ENCODE measurements at regions not wholly inside any gene's neighbourhood (a gene's known extent, or its start where the extent isn't known, plus 50 kb on each side); places are given as distances from the start of the nearest gene placed in this dataset.
A peak's percentile ranks its signal among the peaks of the same experiment; 100 is the strongest.
"Not testable (repeated sequence)": the region's sequence is repeated elsewhere in the genome, so short reads cannot be mapped to it uniquely, and the experiment has no call there.

DNA sequence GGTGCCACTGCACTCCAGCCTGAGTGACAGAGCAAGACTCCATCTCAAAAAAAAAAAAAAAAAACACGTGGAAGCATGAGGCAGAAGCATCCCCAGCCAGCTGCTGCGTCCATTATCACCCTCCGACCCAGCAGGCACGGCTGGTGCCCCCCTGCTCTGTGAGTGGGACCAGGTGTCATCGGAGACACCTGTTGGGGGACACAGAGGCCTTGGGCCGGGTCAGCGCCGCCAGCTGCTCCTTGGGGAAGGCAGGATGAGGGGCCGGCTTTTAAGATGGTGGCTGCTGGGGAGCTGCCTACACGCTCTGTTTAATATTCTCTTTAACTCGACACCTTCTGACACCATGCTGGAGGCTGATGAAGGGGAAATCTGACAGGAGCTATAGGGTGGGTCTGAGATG lies 80.2 kb upstream of the RUFY1 start:
- DNase-seq (no peak), ATAC-seq (replicated peaks) (no peak)
- H3K4me3 Mint-ChIP-seq: no peak overlapping the region
- peaks cover 1 to 3% of the 10 kb centered on the region in 2 donors for H3K27me3 Mint-ChIP-seq
- H3K4me1 Mint-ChIP-seq: no peaks in the 10 kb centered on the region
- H3K27ac Mint-ChIP-seq: no peak overlapping the region
- peaks cover 4 to 5% of the 10 kb centered on the region in 2 donors for H3K9me3 Mint-ChIP-seq
- peaks cover 0 to 8% of the 10 kb centered on the region in 2 donors for H3K36me3 Mint-ChIP-seq

DNA sequence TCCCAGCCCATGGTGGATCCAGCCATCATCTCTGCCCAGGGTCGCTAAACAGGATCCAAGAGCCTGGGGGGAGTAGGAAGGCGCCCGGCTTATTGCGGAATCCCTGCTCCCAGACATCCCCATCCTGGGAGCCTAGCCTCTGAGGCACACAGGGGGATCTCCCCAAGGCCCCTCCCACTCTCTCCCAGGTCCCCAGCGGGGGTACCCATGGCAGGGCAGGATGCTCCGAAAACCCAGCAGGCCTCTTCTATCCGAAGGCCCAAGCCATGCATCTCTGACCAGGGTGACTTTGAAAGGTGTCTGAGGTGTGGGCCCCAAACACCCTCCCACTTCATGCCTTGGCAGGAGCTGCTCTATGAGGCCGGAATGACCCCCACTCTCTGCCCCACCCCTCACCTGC lies 81.7 kb upstream of the RUFY1 start:
- H3K4me3 Mint-ChIP-seq: no peak overlapping the region
- H3K9me3 Mint-ChIP-seq: peaks cover 4 to 11% of the 10 kb centered on the region in 2 donors
- H3K4me1 Mint-ChIP-seq: no peaks in the 10 kb centered on the region
- peaks cover 0 to 8% of the 10 kb centered on the region in 2 donors for H3K36me3 Mint-ChIP-seq
- ATAC-seq (replicated peaks): no peak
- no peaks in the 10 kb centered on the region for H3K27me3 Mint-ChIP-seq
- DNase-seq: no peak
- H3K27ac Mint-ChIP-seq: no peak overlapping the region

DNA sequence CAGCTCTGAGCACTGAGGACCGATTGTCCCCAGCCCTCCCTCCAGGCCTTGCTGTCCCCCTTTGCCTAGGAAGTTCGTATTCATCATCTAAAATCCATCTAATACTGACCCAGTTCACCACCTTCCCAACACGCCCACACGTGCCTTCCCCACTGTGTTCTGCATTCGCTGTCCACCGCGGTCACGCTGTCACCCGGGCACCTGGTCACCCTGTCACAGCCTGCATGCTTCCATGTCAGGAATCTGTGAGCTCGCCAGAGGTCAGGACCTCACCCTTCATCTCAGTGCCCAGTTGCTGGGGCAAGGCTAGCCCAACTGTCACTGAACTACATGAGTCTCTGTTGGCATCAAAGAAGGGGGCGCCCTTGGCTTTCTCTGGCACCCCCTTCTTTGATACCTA lies 82.9 kb upstream of the RUFY1 start:
- no peaks in the 10 kb centered on the region for H3K4me1 Mint-ChIP-seq
- no peak overlapping the region for H3K4me3 Mint-ChIP-seq
- peaks cover 0 to 8% of the 10 kb centered on the region in 2 donors for H3K36me3 Mint-ChIP-seq
- ATAC-seq (replicated peaks) (no peak), DNase-seq (no peak)
- no peaks in the 10 kb centered on the region for H3K27me3 Mint-ChIP-seq
- no peak overlapping the region for H3K27ac Mint-ChIP-seq
- H3K9me3 Mint-ChIP-seq: peaks cover 4 to 11% of the 10 kb centered on the region in 2 donors

DNA sequence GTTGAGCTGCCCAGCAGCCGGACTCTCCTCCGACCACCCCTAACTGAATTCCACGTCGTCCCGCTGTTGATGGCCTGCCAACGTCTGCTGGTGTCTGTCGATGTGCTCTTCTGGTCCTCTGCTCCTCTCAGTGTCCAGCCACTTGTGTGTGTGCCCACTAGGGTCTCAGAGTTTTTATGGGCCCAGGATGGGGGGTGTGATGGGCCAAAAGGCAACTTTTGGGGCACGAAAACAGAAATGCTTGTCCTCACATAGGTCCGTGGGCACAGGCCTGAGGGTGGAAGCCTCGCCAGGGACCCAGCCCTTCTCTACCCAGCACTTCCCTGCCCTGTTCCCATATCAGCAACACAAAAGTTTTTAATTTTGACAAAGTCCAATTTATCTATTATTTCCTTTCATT lies 85.7 kb upstream of the RUFY1 start:
- no peak overlapping the region for H3K27ac Mint-ChIP-seq
- H3K9me3 Mint-ChIP-seq: peaks cover 4 to 11% of the 10 kb centered on the region in 2 donors
- DNase-seq (no peak), ATAC-seq (replicated peaks) (no peak)
- H3K27me3 Mint-ChIP-seq: peaks cover 3 to 4% of the 10 kb centered on the region in 2 donors
- no peak overlapping the region for H3K4me3 Mint-ChIP-seq
- H3K36me3 Mint-ChIP-seq: peaks cover 0 to 8% of the 10 kb centered on the region in 2 donors
- no peaks in the 10 kb centered on the region for H3K4me1 Mint-ChIP-seq

DNA sequence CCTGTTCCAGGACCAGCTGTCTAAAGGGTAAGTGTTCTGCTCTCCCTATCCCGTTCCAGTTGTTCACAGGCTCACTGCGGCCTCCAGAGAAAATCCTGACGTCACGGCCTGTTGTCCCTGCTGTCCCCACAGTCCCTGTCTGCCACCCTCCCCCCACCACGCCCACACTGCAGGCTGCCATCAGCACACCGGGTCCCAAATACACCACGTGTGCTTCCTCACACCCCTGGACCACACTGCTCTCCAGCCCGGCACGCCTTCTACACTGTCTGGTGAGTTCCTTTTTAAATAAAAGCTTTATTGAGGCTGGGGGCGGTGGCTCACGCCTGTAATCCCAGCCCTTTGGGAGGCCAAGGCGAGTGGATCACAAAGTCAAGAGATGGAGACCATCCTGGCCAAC lies 88.3 kb upstream of the RUFY1 start:
- ATAC-seq (replicated peaks) (no peak), DNase-seq (no peak)
- no peak overlapping the region for H3K4me3 Mint-ChIP-seq
- peak overlapping the region; percentile 37 for H3K27ac Mint-ChIP-seq
- no peaks in the 10 kb centered on the region for H3K4me1 Mint-ChIP-seq
- H3K27me3 Mint-ChIP-seq: peaks cover 9 to 13% of the 10 kb centered on the region in 2 donors
- H3K9me3 Mint-ChIP-seq: peaks cover 7 to 13% of the 10 kb centered on the region in 2 donors
- peaks cover 0 to 4% of the 10 kb centered on the region in 2 donors for H3K36me3 Mint-ChIP-seq

DNA sequence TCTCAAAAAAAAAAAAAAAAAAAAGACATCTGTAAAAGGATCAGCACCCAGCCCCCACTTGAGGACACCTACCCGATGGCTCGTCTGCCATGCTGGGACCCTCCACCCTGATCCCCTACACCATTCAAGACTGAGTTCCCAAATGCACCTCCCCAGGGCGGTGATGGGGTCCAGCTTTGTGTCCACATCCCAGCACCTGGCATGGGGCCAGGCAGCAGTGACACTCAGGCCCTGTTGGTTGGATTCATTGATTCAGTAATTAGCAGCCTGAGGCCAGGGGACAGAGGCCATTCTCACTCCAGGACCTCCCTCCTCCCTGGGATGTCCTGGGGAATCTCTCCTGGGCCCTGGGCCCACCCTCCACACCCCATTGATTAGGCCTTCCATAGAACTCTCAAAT lies 88.8 kb upstream of the RUFY1 start:
- Mint-ChIP-seq H3K4me3 (no peak overlapping the region), H3K27ac (no peak overlapping the region), H3K27me3 (peaks cover 9 to 13% of the 10 kb centered on the region in 2 donors), H3K4me1 (no peaks in the 10 kb centered on the region), H3K9me3 (peaks cover 7 to 13% of the 10 kb centered on the region in 2 donors), H3K36me3 (peaks cover 0 to 4% of the 10 kb centered on the region in 2 donors)
- no peak for ATAC-seq (replicated peaks)
- DNase-seq: no peak

DNA sequence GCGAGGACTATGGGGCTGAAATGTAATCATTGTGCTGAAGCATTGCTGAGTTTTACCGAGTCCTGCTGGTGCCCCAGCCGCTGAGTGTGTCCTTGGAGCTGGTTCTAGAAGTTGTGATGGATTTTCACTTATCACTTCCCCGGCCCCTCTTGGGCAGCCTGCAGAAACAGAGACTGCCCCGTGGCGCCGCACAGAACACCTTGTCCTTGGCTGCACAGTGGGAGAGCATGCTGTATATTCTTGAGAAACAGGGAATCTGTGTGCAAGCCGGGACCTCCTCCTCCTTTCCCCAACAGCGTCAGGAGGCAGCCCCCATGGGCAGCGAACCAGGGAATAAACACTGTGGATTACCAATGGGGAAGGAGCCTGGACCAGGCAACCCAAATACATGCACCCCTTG lies 90.6 kb upstream of the RUFY1 start:
- DNase-seq: no peak
- H3K4me1 Mint-ChIP-seq: no peaks in the 10 kb centered on the region
- no peaks in the 10 kb centered on the region for H3K36me3 Mint-ChIP-seq
- no peak for ATAC-seq (replicated peaks)
- peaks cover 4 to 11% of the 10 kb centered on the region in 2 donors for H3K9me3 Mint-ChIP-seq
- peaks cover 10 to 13% of the 10 kb centered on the region in 2 donors for H3K27me3 Mint-ChIP-seq
- H3K4me3 Mint-ChIP-seq: no peak overlapping the region
- H3K27ac Mint-ChIP-seq: no peak overlapping the region

DNA sequence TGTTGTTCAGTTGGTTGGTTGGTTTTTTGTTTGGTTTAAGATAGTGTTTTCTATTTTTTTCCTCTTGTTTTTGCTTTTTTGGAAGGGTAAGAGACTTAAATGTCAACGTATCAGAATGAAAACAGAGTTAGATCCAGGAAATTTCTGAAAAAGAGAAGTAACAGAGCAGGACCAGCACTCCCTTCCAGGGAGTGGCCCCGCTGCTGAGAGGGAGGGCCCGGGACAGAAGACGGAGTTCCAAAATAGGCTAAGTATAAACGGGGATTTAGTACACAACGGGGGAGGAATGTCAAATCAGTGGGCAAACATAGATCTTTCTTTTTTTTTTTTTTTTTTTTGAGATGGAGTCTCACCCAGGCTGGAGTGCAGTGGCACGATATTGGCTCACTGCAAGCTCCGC lies 92.7 kb upstream of the RUFY1 start:
- Mint-ChIP-seq H3K27ac (no peak overlapping the region), H3K27me3 (peaks cover 22 to 28% of the 10 kb centered on the region in 2 donors), H3K4me3 (no peak overlapping the region), H3K9me3 (peaks cover 8% of the 10 kb centered on the region in 2 donors), H3K36me3 (no peaks in the 10 kb centered on the region), H3K4me1 (no peaks in the 10 kb centered on the region)
- no peak for ATAC-seq (replicated peaks)
- DNase-seq: no peak

DNA sequence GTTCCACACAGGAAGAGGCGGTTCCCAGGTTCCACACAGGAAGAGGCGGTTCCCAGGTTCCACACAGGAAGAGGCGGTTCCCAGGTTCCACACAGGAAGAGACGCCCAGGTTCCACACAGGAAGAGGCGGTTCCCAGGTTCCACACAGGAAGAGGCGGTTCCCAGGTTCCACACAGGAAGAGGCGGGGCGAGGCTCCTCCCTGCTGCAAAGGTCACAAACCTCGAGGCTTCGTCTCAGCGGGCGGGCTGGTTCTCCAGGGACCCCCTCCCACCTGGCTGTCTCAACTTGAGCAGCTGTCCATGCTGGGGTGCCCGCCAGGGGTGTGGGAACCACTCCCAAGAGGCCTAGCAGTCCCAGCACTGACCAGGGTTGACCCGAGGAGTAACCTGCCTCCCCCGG lies 94.3 kb upstream of the RUFY1 start:
- not testable (repeated sequence) for H3K36me3 Mint-ChIP-seq; DNase-seq; H3K27ac Mint-ChIP-seq; H3K9me3 Mint-ChIP-seq; ATAC-seq (replicated peaks); H3K4me1 Mint-ChIP-seq; H3K4me3 Mint-ChIP-seq
- peaks cover 27 to 33% of the 10 kb centered on the region in 2 donors for H3K27me3 Mint-ChIP-seq

DNA sequence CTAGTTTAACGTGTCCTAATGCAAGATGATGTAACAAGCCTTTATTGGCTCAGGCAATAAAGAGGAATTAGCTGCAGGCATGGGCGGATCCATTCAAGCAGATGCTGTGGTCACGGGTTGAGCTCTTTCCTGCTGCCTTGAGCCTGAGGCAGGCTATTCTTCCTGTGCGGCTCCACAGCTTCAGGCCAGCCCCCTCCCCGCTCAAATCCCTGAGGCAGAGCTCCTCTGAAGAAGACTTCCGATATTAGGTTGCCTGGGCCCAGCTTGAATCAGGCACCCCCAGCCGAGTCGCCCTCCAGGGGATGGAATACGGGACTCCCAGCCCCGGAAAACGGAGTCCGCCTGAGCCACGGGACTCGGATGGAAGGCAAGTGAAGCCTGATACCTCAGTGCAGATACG lies 95.0 kb upstream of the RUFY1 start:
- Mint-ChIP-seq H3K4me1 (no peaks in the 10 kb centered on the region), H3K4me3 (no peak overlapping the region), H3K9me3 (peaks cover 8 to 17% of the 10 kb centered on the region in 2 donors), H3K27me3 (peaks cover 27 to 33% of the 10 kb centered on the region in 2 donors), H3K27ac (no peak overlapping the region), H3K36me3 (peaks cover 0 to 3% of the 10 kb centered on the region in 2 donors)
- ATAC-seq (replicated peaks) (no peak), DNase-seq (no peak)

DNA sequence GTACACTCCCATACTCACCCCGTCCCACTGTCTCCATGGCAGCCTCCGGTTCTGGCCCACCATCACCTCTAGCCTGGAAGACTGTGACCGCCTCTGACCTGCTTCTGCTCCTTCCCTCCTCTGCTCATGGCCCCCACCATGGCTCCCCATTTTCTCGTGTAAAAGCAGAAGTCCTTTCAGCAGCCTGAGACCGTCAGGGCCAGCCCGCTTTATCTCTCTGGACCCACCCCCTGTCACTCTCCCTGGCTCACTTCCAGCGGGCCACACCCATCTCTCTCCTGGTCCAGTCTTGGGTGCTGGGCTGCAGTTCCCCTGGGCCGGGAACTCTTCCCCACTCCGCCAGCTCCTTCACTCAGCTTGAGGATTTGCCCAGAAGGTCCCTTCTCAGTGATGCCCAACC lies 96.0 kb upstream of the RUFY1 start:
- H3K4me3 Mint-ChIP-seq: no peak overlapping the region
- DNase-seq (no peak), ATAC-seq (replicated peaks) (no peak)
- H3K9me3 Mint-ChIP-seq: peaks cover 8 to 19% of the 10 kb centered on the region in 2 donors
- H3K4me1 Mint-ChIP-seq: no peaks in the 10 kb centered on the region
- H3K36me3 Mint-ChIP-seq: peaks cover 0 to 3% of the 10 kb centered on the region in 2 donors
- peaks cover 20 to 28% of the 10 kb centered on the region in 2 donors for H3K27me3 Mint-ChIP-seq
- no peak overlapping the region for H3K27ac Mint-ChIP-seq

DNA sequence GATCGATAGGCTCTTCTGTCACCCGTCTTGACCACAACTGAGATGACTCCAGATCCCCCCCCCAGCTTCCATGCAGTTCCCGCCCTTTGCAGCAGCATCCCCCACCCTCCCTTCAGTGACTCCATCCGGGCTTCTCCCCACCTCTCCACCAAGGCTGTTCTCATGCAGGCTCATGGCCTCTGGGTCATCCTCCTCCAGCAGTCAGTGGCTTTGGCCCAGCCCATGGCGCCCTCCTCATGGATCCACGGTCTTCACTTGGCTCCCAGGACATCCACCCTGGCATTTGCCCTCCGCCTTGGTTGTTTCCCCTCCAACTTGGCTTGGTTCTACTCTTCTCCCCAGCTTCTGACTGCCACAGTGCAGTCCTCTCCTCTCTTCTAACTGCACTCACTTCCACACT lies 96.7 kb upstream of the RUFY1 start:
- Mint-ChIP-seq H3K9me3 (peaks cover 8 to 21% of the 10 kb centered on the region in 2 donors), H3K4me1 (no peaks in the 10 kb centered on the region), H3K27me3 (peaks cover 20 to 28% of the 10 kb centered on the region in 2 donors), H3K4me3 (no peak overlapping the region), H3K36me3 (peaks cover 0 to 3% of the 10 kb centered on the region in 2 donors), H3K27ac (no peak overlapping the region)
- DNase-seq (no peak), ATAC-seq (replicated peaks) (no peak)

DNA sequence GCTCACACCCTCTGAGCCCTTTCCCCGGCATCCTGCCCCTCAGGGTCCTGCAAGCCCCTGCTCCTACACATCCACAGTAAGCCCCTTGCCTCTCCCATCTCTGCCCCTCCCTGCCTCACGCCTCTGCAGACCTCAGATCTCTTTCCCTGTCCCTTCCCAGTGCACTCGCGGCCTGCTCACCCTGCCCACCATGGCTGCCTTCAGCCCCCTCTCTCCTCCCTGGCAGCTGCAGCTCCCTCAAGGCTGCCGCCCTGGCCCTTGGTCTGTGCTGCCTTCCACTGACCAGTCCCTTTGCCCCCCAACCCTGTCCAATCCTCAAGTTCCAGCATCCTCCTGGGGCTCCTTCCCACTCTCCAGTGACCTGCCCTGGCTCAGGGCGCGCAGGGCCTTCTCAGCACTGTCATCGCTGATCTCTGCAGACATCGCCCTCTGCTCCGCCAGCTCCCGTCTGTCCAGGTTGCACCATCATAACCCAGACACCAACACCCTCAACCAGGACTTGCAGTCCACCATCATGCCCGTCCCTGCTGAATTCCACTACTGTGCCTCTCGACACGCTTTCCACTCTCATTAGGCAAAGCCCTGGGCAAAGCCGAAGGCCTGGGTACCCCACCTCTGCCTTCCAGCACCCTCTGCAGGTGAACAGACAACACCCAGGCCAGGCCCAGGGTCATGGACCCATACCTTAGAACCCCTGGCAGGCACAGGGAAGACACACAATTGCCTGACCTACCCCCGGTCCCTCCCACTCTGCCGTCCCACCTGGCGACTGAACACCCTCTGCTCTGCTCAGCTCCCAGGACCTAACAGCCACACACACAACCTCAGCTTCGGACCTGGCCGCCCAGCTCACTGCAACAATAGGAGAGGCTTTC lies 97.8 kb upstream of the RUFY1 start:
- no peak overlapping the region for H3K27ac Mint-ChIP-seq
- no peaks in the 10 kb centered on the region for H3K4me1 Mint-ChIP-seq
- no peak overlapping the region for H3K4me3 Mint-ChIP-seq
- ATAC-seq (replicated peaks) (no peak), DNase-seq (no peak)
- H3K27me3 Mint-ChIP-seq: peaks cover 17 to 26% of the 10 kb centered on the region in 2 donors
- peaks cover 7 to 20% of the 10 kb centered on the region in 2 donors for H3K9me3 Mint-ChIP-seq
- peaks cover 0 to 3% of the 10 kb centered on the region in 2 donors for H3K36me3 Mint-ChIP-seq

DNA sequence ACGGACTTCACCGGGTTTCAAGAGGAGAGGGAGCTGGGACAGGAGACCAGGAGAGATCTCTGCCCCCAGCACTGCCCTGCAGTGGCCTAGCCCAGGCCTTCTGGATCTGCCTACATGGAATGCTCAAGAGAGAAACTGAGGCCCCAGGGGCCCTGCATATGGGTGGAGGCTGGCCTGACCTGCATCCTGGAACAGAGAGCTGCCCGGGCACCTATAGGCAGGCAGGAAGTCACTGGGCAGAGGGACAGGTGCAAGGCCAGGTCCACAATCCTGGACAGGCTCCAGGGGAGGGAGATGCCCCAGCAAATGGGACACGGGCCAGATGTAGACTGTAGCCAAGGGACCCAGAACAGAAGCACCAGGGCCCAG lies 98.5 kb upstream of the RUFY1 start:
- ATAC-seq (replicated peaks): no peak
- peaks cover 5 to 19% of the 10 kb centered on the region in 2 donors for H3K9me3 Mint-ChIP-seq
- H3K36me3 Mint-ChIP-seq: peaks cover 0 to 3% of the 10 kb centered on the region in 2 donors
- DNase-seq: no peak
- H3K4me3 Mint-ChIP-seq: no peak overlapping the region
- H3K27ac Mint-ChIP-seq: no peak overlapping the region
- H3K4me1 Mint-ChIP-seq: no peaks in the 10 kb centered on the region
- H3K27me3 Mint-ChIP-seq: peaks cover 14 to 24% of the 10 kb centered on the region in 2 donors

DNA sequence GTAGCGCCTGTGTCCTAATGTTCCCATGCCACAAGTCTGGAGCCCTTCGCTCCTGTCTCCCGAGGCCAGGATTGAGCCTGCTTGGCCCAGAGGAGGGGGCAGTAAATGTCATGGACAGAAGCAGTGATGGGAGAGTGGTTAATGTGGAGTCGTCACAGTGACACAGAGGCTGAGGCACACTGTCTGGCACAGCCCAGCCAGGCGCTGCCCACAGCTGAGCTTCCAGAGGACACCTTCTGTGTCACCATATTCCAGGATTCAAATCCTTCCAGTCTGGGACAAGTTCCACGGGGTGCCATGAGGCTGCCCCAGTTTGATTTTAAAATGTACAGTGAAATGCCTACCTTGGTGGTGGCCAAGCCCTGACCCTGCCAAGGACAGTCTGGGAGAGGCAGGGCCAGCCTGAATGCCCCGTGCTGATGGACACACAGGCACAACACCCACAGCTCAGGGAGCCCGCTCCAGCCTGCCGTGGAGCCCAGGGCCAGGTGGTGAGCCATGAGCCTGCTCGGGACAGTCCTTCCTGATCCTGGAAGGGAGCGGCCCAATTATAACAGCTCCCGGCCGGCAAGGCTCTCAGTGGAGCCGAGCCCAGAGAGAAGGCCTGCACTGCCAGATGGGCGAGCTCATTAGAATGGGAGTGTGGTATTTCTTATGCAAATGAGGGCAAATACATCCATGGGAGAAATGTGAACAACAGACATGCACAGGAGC lies 99.1 kb upstream of the RUFY1 start:
- H3K4me3 Mint-ChIP-seq: no peak overlapping the region
- no peak for ATAC-seq (replicated peaks)
- no peaks in the 10 kb centered on the region for H3K4me1 Mint-ChIP-seq
- no peak for DNase-seq
- peaks cover 0 to 3% of the 10 kb centered on the region in 2 donors for H3K36me3 Mint-ChIP-seq
- H3K27ac Mint-ChIP-seq: no peak overlapping the region
- peaks cover 5 to 17% of the 10 kb centered on the region in 2 donors for H3K9me3 Mint-ChIP-seq
- H3K27me3 Mint-ChIP-seq: peaks cover 14 to 24% of the 10 kb centered on the region in 2 donors
